ENCODE measurements at regions not wholly inside any gene's neighbourhood (a gene's known extent, or its start where the extent isn't known, plus 50 kb on each side); places are given as distances from the start of the nearest gene placed in this dataset.

- no peak for DNase-seq (ENCODE audit: low read depth)
Observed at GRCh38 chr18:23386317-23386716, 66.8 kb upstream of the RIOK3 start.

DNA sequence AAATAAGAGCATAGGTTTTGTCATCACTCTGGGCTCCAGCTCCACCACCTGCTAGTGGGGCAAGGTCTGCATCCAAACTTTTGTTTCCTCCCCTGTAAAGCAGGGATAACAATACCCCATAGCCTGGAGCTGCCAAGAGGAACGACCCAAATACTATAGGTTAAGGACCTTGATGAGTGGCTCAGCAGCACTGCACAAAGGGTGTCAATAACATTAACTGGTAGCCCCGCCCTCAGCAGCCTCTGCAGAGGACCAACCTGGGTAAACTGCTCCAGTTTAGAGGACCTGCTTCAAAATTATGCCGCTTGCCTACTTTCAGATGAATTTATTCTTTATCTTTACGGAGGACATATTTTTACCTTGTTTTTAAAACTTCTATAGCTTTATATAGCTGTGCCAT lies 65.8 kb upstream of the RIOK3 start:
- DNase-seq (ENCODE audit: low read depth): no peak

DNA sequence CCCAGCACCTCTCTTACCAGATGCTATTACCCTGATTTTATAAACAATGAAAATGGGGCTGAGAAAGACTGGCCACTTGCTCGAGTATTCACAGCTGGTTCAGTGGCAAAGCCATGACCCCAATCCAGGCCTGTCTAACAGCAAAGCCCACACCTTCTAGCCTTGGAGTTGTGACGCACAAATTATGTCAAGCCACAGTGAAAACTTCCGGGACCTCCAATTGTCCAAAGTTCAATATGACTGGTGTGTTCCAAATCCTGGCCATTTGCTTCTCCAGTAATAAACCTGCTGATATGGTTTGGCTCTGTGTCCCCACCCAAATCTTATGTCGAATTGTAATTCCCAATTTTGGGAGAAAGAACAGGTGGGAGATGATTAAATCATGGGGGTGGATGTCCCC lies 64.7 kb upstream of the RIOK3 start:
- DNase-seq (ENCODE audit: low read depth): no peak

GRCh38 chr18:23391156-23391555 lies 61.9 kb upstream of the RIOK3 start:
- no peak for DNase-seq (ENCODE audit: low read depth)

DNA sequence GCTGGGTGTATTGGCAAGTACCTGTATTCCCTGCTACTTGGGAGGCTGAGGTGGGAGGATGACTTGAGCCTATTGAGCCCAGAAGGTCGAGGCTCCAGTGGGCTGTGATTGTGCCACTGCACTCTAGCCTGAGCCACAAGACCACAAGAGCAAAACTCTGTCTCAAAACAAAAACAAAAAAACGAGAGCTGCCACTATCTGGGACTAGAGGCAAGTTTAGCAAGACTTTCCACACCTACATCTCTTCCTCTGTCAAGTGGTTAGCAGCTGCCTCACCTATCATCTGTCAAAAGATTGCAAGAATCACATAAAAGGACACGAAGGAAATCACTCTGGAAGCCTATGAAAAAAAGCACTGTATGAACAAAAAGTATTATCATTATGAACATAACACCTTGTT lies 55.2 kb upstream of the RIOK3 start:
- DNase-seq (ENCODE audit: low read depth): no peak

DNA sequence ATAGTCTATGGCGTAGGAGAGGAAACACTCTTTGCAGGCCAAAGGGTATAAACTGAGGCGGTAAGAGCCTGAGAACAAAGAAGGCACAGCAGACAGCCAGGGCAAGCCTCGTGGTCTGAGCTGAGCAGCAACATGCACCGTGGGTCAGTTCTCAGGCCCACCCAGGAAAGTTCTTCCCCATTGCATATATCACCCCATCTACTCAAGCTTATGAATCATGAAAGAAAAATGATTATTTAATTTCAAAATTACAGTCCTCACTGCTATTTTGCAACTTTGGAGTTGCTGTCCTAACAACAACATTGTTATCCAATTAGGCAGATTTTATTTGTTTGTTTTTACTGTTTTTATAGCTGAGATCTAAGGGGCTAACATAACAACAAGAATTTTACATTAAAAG lies 54.7 kb upstream of the RIOK3 start:
- DNase-seq (ENCODE audit: low read depth): no peak

- DNase-seq (ENCODE audit: low read depth): no peak
Observed at GRCh38 chr18:23399067-23399466, 54.0 kb upstream of the RIOK3 start.

GRCh38 chr18:23400918-23401317 lies 52.2 kb upstream of the RIOK3 start:
- DNase-seq (ENCODE audit: low read depth): no peak

- no peak for DNase-seq (ENCODE audit: low read depth)
Observed at GRCh38 chr18:23401400-23402347, 51.4 kb upstream of the RIOK3 start.
